Cardiac muscle cell (in vitro differentiated cells and primary cell): ENCODE measurements at regions not wholly inside any gene's neighbourhood (a gene's known extent, or its start where the extent isn't known, plus 50 kb on each side); places are given as distances from the start of the nearest gene placed in this dataset.

Source experiments
- DNase-seq, 2 donors: peaks; one replicate each; pipeline versions ENCODE4 v3.0.0 to v3.0.0-alpha.2; 2010 to 2017; ENCODE audit warnings: low read depth in 1 of 2, low spot score in 1 of 2
- H3K27ac ChIP-seq: fragments of 200-600 bp; sonication (generic); 2 replicates; pipeline ENCODE4 v1.5.1; 2016
- H3K27me3 ChIP-seq: fragments of 200-600 bp; sonication (generic); 2 replicates; pipeline ENCODE4 v1.6.0; 2016; ENCODE audit warnings: control low read depth
- H3K36me3 ChIP-seq: fragments of 200-600 bp; sonication (generic); 2 replicates; pipeline ENCODE4 v1.5.1; 2016; ENCODE audit warnings: control low read depth
- H3K4me1 ChIP-seq: fragments of 200-600 bp; sonication (generic); 2 replicates; pipeline ENCODE4 v1.8.1; 2017; ENCODE audit warnings: low read depth, mild to moderate bottlenecking, mixed run types
- H3K4me3 ChIP-seq: fragments of 200-600 bp; sonication (generic); 2 replicates; pipeline ENCODE4 v1.5.1; 2016; ENCODE audit warnings: mild to moderate bottlenecking
- H3K9me3 ChIP-seq: fragments of 200-600 bp; sonication (generic); 2 replicates; pipeline ENCODE4 v1.5.1; 2017; ENCODE audit warnings: low read depth, mild to moderate bottlenecking, control low read depth
- CTCF ChIP-seq: IDR thresholded peaks from 2 replicates; pipeline ENCODE4 v1.5.1; 2012; ENCODE audit warnings: low read depth, mild to moderate bottlenecking, low read length

- Histone ChIP-seq H3K9me3 (no peaks in the 10 kb centered on the region), H3K36me3 (no peaks in the 10 kb centered on the region), H3K27me3 (no peaks in the 10 kb centered on the region), H3K4me3 (no peak overlapping the region), H3K27ac (no peak overlapping the region), H3K4me1 (no peaks in the 10 kb centered on the region)
- DNase-seq, result no peak
- TF ChIP-seq CTCF, result no peak
These were observed 609.2 kb downstream of the CSNK1G3 start for GRCh38 chr5:124121198-124121597.

GRCh38 chr5:124114911-124115310 lies 602.9 kb downstream of the CSNK1G3 start:
- H3K4me3 ChIP-seq, result no peak overlapping the region
- no peaks in the 10 kb centered on the region for H3K4me1 ChIP-seq
- no peaks in the 10 kb centered on the region for H3K9me3 ChIP-seq
- H3K27ac ChIP-seq, result no peak overlapping the region
- no peak for DNase-seq
- H3K36me3 ChIP-seq, result no peaks in the 10 kb centered on the region
- TF ChIP-seq CTCF, result no peak
- H3K27me3 ChIP-seq, result no peaks in the 10 kb centered on the region

DNA sequence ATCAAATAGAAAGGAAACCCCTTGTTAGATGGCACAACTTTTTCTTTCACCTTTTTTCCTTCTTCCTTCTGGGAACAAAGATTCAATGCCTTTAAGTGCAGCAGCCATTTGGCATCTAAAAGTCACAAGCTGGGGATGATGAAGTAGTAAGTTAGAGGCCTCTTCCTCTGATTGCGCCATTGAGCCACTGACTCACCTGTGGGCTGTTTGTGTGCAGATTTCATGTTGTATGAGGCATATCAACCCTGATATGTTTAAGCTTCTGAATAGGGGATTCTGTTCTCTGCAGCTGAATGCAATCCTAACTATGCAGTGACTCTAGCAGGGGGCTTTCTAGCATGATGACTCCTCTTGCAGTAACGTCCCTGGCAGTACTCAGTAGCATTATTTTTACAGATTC lies 599.9 kb downstream of the CSNK1G3 start:
- no peak overlapping the region for H3K27ac ChIP-seq
- no peaks in the 10 kb centered on the region for H3K4me1 ChIP-seq
- no peak for TF ChIP-seq CTCF
- H3K4me3 ChIP-seq, result no peak overlapping the region
- no peaks in the 10 kb centered on the region for H3K27me3 ChIP-seq
- no peaks in the 10 kb centered on the region for H3K9me3 ChIP-seq
- no peaks in the 10 kb centered on the region for H3K36me3 ChIP-seq
- peak in 1 of 2 donors; percentile 1 for DNase-seq

GRCh38 chr5:124110942-124111341 lies 599.0 kb downstream of the CSNK1G3 start:
- H3K36me3 ChIP-seq, result no peaks in the 10 kb centered on the region
- H3K4me3 ChIP-seq, result no peak overlapping the region
- no peaks in the 10 kb centered on the region for H3K27me3 ChIP-seq
- no peaks in the 10 kb centered on the region for H3K4me1 ChIP-seq
- no peak for DNase-seq
- no peak overlapping the region for H3K27ac ChIP-seq
- H3K9me3 ChIP-seq, result no peaks in the 10 kb centered on the region
- TF ChIP-seq CTCF, result no peak

DNA sequence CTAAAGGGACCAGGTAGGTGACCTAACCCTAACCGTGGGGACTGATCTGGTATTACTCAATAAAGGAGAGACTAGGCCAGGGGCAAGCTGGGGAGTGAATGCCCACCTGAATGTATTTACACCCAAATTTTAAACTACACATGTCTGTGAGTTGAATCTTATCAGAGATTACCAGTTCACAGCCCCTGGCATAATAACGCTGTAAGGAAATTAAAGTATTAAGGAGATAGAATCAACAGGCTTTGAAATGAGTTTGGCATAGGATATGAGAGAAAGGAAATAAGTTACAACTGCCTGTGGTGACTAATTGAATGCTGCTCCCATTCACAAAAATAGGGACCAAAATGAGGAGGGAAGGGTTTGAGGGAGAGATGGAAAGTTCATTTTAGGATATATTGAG lies 593.3 kb downstream of the CSNK1G3 start:
- Histone ChIP-seq H3K36me3 (no peaks in the 10 kb centered on the region), H3K27ac (no peak overlapping the region), H3K4me1 (no peaks in the 10 kb centered on the region), H3K27me3 (no peaks in the 10 kb centered on the region), H3K9me3 (no peaks in the 10 kb centered on the region), H3K4me3 (no peak overlapping the region)
- no peak for DNase-seq
- TF ChIP-seq CTCF, result no peak

- Histone ChIP-seq H3K9me3 (no peaks in the 10 kb centered on the region), H3K36me3 (no peaks in the 10 kb centered on the region), H3K27ac (no peak overlapping the region), H3K4me3 (no peak overlapping the region), H3K27me3 (no peaks in the 10 kb centered on the region), H3K4me1 (no peaks in the 10 kb centered on the region)
- TF ChIP-seq CTCF, result no peak
- no peak for DNase-seq
These were observed 592.8 kb downstream of the CSNK1G3 start for GRCh38 chr5:124104821-124105220.
